HG02970 (cell line): ENCODE measurements at regions not wholly inside any gene's neighbourhood (a gene's known extent, or its start where the extent isn't known, plus 50 kb on each side); places are given as distances from the start of the nearest gene placed in this dataset.

ENCODE experiments used
- ATAC-seq: cut with Tn5 transposase; IDR thresholded peaks from one replicate; pipeline ENCODE4 v1.9.1; 2021; ENCODE audit warnings: mild to moderate bottlenecking, moderate library complexity, moderate number of reproducible peaks; ENCODE audit not compliant: unreplicated experiment, low FRiP score

DNA sequence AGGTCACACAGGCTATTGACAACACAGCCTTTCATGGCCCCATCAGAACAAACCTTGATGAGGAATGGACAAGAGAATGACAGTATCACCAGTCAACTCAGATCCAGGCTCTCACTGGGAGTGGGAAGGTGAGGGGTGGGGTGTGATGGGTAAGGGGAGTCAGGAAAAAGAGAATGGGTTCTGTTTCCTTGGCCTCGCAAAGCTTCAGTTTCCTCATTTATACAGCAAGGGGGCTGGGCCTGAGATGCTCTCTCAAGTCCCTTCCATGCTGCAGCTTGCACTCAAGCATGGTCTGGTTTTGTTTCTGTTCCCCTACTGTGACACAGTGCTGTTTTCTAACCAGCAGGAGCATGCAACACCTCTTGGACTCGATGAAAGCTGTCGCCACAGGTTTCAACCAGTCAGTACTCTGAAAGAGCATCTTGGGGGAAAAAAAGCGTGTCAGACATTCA is 65.7 kb upstream of the IL12A start:
- peak; percentile 83 for ATAC-seq

DNA sequence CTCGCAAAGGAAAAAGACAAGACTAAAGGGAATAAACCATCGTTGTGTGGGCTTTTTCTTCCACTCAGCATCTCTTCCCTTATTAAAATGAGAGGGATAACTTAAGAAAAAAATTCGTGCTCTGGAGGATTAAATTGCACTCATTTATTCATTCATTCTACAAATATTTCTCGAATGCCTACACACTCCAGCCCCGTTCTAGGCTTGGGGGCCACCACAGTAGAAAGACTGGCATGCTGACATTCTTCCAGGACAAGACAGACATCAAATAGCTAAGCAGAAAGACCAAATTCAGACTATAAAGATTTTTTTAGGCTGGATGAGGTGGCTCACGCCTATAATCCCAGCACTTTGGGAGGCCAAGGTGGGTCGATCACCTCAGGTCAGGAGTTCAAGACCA is 65.3 kb upstream of the IL12A start:
- no peak for ATAC-seq

DNA sequence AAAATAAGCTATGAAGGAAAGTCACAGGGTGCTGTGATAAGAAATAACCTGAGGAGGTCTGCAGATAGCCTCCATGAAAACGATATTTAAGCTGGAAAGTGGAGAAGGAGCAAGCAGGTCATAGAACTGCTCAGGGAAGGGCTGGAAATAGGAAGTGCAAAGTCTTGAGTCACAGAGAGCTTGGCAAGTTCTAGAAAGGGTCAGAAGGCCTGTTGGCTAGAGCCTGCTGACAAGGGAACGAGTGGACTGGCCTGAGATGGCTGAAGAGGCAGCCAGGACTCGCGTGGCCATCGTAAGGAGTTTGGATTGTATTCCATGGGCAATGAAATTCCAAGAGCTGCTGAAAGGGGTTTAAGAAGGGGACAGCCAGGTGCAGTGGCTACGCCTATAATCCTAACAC is 64.7 kb upstream of the IL12A start:
- no peak for ATAC-seq

DNA sequence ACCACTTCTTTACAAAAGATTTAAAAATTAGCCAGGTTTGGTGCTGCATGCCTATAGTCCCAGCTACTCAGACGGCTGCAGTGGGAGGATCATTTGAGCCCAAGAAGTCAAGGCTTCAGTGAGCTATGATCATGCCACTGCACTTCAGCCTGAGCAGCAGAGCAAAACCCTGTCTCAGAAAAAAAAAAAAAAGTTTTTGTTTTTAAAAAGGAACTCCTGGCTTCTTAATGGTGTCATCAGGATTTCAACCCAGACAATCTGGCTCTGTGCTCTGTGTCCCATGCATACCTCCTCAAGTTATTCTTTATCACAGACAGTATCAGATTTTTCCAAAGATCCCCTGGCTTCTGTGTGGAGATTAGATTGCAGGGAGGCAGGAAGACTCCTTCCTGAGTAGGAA is 64.2 kb upstream of the IL12A start:
- ATAC-seq = no peak

DNA sequence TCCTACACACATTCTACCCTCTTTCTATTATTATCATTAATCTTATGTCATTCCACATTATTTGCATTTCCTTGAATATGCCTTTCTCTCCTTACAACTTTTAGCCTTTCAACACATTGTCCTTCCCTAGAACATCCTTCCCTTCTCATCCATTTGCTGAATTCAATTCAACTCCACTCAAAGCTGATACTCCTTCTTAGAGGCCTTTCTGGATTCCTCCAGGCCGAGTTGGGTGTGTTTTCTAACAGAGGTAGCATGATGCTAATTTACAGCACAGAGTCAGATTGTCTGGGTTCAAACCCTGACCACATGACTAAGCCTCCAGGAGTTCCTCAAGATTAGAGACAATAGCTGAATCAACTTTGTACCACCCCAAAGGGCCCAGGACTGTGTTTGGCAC is 63.4 kb upstream of the IL12A start:
- no peak for ATAC-seq

DNA sequence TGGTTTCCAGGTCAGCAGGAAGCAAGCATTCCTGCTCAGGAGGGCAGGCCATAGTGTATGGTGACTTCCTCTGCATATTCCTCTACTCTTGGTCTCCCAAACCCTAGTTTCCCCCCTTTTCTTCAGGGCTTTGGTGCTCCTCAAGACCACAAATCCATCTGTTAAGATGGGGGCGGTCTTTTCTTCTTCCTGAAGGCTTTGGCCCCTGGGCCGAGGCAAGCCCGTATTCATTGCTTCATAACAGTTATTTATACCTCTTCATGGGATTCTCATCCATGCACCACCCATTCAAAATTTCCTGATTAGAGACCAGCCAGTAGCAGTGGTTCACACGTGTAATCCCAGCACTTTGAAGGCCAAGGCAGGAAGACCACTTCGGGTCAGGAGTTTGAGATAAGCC is 62.1 kb upstream of the IL12A start:
- no peak for ATAC-seq

DNA sequence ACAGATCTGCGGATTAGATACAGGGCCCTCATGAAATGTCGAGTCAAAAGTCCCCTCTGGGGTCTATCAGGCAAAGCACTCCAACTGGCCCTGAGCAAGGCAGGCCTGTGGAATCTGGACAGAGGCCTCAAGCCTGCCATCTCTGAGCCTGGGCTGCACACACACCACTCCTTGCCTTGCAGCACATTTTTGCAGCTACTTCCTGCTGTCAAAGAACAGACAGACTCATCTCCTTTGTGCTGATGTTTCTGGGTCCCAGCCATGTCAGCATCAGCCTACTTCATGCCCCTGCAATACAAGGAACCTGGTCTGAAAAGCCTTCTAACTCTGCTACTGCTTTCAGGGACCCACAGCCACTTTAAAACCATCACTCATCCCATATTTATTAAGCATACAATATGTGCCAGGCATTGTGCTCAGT is 60.6 kb upstream of the IL12A start:
- ATAC-seq = no peak

DNA sequence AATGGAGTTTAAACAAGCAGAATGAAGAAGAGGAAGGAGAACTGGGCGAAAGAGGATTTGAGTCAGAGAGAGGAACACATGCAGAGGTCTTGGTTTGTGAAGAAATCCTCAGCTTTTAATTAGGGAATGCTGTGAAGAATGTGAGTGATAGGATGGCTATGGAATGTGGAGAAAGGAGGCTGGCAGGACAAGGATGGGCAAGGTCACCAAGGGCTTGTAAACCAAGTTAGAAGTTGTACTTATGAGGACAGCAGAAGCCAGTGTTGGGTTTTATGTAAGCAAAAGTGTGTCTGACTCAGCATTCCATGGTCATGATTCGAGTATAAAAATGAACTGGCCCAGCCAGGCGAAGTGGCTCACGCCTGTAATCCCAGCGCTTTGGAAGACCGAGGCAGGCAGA is 60.0 kb upstream of the IL12A start:
- ATAC-seq = no peak

DNA sequence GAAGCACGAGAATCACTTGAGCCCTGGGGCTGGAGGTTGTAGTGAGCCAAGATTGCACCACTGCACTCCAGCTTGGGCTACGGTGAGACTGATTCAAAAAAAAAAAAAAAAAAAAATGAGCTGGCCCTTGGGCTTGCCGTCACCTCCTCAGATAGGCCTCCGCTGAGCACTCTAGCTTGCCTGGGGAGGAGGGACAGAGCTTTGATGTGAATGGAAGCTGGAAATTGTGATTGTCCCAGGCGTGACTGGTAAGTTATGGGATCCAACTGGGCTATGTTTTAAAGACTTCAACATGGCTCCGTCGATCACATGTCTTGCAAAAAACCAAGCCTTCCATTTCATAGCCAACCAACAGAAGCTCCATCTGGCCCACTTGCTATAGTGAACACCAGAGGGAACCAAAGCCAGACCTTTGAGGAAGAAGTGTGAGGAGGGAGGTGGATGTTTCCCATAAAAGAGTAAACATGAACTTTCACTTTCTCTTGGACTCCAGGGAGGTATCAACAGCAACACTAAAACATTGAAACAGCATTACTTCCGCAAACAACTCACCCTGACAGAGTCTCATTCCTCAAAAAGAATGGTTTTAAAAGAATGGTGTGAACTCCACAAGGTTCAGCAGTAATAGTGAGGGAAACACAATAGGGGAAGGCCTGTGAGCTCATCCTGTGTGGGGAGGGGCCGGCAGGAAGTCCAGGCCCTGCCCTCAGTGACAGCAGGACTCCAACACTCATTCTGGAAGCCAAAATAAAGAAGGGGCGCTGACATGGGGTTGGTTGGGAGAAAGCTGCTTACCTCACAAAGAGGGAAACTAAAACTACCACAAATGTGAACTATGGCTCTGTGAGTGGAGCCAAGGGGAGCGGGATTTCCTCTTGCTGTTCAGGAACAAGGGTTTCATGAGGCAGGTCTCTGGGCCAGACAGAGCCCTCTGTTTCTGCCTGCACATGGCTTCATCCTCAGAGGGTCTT is 59.2 kb upstream of the IL12A start:
- ATAC-seq = peak; percentile 69

DNA sequence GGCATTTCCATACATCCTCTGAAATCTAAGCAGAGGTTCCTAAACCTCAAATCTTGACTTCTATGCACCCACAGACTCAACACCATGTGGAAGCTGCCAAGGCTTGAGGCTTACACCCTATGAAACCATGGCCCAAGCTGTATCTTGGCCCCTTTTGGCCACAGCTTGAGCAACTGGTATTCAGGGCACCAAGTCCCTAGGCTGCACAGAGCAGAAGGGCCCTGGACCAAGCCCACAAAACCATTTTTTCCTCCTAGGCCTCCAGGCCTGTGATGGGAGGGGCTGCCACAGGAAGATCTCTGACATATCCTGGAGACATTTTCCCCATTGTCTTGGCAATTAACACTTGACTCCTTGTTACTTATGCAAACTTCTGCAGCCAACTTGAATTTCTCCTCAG is 54.4 kb upstream of the IL12A start:
- no peak for ATAC-seq

DNA sequence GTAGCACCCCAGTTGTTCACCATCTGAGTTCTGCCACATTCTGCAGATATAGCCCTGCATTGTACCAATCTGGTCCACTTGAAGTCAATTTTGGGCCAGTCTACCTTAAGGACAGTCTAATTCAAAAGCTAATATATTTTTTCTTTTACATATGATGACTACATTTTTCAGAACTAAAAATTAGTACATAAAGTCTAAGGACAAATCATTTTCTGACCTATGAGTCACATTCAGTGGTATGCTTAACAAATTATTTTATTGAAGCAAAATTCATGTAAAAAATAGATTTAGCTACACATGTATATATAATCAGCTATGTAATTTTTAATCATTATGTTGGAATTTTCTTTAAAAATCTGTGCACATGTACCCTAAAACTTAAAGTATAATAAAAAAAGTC is 52.1 kb upstream of the IL12A start:
- ATAC-seq = no peak

DNA sequence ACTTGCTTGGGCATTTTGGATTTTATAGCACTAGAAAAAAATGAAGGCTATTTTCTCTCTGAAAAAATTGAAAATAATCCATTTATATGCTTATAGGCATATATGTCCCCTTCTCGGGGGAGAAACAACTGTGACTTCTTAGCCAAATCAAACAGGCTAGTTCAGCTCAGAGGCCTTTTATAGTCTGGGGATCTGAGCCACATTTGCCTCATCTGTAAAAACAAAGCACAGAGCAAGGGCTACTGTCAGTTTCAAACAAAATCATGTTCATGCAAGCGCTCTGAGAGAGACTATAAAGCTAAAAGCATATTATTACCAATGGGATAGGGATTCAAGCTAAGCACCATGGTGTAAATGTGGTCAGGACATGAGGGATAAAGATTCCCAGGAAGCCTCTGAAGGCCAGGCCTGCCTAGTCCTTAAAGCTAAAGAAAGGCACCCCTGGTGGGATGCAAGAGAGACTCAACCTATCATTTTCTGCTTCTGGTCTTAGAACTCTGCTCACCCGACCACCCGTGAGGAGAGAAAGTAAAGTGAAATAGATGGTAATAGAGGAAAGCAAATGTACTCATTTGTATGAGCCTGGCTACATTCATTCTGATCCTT is 51.0 kb upstream of the IL12A start:
- no peak for ATAC-seq

DNA sequence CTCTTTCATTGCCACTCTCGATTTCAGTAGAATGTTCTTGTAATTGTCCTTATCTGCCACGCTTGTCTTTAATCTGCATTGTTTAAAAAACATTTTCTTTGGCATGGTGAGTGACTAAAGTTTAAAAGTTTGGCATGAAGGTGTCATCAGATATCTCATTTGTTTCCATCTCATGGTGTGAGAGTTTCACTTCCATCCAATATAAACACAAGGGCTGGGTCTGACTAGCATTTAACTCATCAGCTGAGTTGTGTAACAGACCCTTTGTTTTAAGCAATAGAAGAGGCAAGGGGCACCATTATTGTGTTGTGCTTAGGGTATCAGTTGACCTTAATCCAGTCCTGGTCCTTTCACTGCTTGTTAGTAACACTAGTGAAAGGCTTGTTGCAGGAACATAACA is 49.9 kb upstream of the IL12A start:
- no peak for ATAC-seq
